ENCODE measurements at regions not wholly inside any gene's neighbourhood (a gene's known extent, or its start where the extent isn't known, plus 50 kb on each side); places are given as distances from the start of the nearest gene placed in this dataset.

GRCh38 chr1:207241164-207241934 is 80.1 kb upstream of the CD55 start:
- no peak for TF ChIP-seq MAX (IDR thresholded peaks at IDR 0.05; ENCODE audit: low read depth, low read length)
- no peak for TF ChIP-seq EZH2 (IDR thresholded peaks at IDR 0.05; ENCODE audit: borderline replicate concordance, control insufficient read depth, low read depth, low read length)
- no peak for TF ChIP-seq FOXK2 (IDR thresholded peaks at IDR 0.05)
- TF ChIP-seq EGR1 (IDR thresholded peaks at IDR 0.05; ENCODE audit: borderline replicate concordance in 1 of 2, low read depth in 2 of 2, low read length in 2 of 2), result no peak
- TF ChIP-seq TARDBP (IDR thresholded peaks at IDR 0.05; ENCODE audit: borderline replicate concordance), result no peak
- TF ChIP-seq CEBPB (IDR thresholded peaks at IDR 0.05; ENCODE audit: borderline replicate concordance in 1 of 2, low read depth in 2 of 2, low read length in 2 of 2), result no peak

Measured in GM12878 (cell line).